HepG2 (cell line): ENCODE measurements at regions not wholly inside any gene's neighbourhood (a gene's known extent, or its start where the extent isn't known, plus 50 kb on each side); places are given as distances from the start of the nearest gene placed in this dataset.

Source experiments
- KDM2A ChIP-seq: sonication (generic); formaldehyde crosslinking; IDR thresholded peaks from 2 replicates; pipeline ENCODE4 v1.4.0; 2020; ENCODE audit warnings: low read depth, missing genetic modification reagents, borderline replicate concordance
- PAX8 ChIP-seq: sonication (generic); formaldehyde crosslinking; IDR thresholded peaks from 2 replicates; pipeline ENCODE4 v1.8.0; 2022; ENCODE audit warnings: mild to moderate bottlenecking, missing genetic modification reagents, borderline replicate concordance
- PHF5A ChIP-seq: IDR thresholded peaks from one replicate; pipeline ENCODE4 v1.6.1; 2018; ENCODE audit warnings: low read depth, missing genetic modification reagents; ENCODE audit not compliant: unreplicated experiment
- RAD51 ChIP-seq: fragments of 450-650 bp; IDR thresholded peaks from 2 replicates; pipeline ENCODE4 v1.6.1; 2016; ENCODE audit warnings: borderline replicate concordance
- ZNF446 ChIP-seq: sonication (generic); formaldehyde crosslinking; IDR thresholded peaks from 2 replicates; pipeline ENCODE4 v1.5.0; 2020; ENCODE audit warnings: mild to moderate bottlenecking, missing genetic modification reagents
- ZNF562 ChIP-seq: sonication (generic); formaldehyde crosslinking; IDR thresholded peaks from 2 replicates; pipeline ENCODE4 v1.8.0; 2022; ENCODE audit warnings: missing genetic modification reagents, borderline replicate concordance
- TF ChIP-seq, protein P1 (sequence below): sonication (generic); formaldehyde crosslinking; IDR thresholded peaks from 2 replicates; pipeline ENCODE4 v1.4.0; 2020; ENCODE audit warnings: low read depth, mild to moderate bottlenecking, missing genetic modification reagents
- TF ChIP-seq, protein P2 (sequence below), 2 experiments: sonication (generic) in 1 of 2; formaldehyde crosslinking in 1 of 2; IDR thresholded peaks; 2 replicates each; pipeline versions ENCODE4 v1.5.1 to v1.6.1; 2011 to 2020; ENCODE audit warnings: borderline replicate concordance in 1 of 2, low read depth in 1 of 2, low read length in 1 of 2, mild to moderate bottlenecking in 1 of 2, missing genetic modification reagents in 1 of 2, moderate library complexity in 1 of 2

GRCh38 chr3:106734712-106735111 lies 642.5 kb upstream of the CCDC54 start:
- TF ChIP-seq, protein P1, sequence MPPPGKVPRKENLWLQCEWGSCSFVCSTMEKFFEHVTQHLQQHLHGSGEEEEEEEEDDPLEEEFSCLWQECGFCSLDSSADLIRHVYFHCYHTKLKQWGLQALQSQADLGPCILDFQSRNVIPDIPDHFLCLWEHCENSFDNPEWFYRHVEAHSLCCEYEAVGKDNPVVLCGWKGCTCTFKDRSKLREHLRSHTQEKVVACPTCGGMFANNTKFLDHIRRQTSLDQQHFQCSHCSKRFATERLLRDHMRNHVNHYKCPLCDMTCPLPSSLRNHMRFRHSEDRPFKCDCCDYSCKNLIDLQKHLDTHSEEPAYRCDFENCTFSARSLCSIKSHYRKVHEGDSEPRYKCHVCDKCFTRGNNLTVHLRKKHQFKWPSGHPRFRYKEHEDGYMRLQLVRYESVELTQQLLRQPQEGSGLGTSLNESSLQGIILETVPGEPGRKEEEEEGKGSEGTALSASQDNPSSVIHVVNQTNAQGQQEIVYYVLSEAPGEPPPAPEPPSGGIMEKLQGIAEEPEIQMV (CRISPR knock-in tag): no peak
- TF ChIP-seq PAX8 (CRISPR knock-in tag): no peak
- TF ChIP-seq ZNF562: no peak
- TF ChIP-seq, protein P2, sequence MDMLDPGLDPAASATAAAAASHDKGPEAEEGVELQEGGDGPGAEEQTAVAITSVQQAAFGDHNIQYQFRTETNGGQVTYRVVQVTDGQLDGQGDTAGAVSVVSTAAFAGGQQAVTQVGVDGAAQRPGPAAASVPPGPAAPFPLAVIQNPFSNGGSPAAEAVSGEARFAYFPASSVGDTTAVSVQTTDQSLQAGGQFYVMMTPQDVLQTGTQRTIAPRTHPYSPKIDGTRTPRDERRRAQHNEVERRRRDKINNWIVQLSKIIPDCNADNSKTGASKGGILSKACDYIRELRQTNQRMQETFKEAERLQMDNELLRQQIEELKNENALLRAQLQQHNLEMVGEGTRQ (IDR thresholded peaks at IDR 0.05; ENCODE audit: low read depth, low read length): no peak
- TF ChIP-seq, protein P2 (CRISPR knock-in tag; IDR thresholded peaks at IDR 0.05; ENCODE audit: borderline replicate concordance): no peak
- TF ChIP-seq PHF5A (CRISPR knock-in tag): no peak
- no peak for TF ChIP-seq KDM2A (CRISPR knock-in tag)
- TF ChIP-seq ZNF446: no peak
- TF ChIP-seq RAD51: no peak
